ENCODE measurements at regions not wholly inside any gene's neighbourhood (a gene's known extent, or its start where the extent isn't known, plus 50 kb on each side); places are given as distances from the start of the nearest gene placed in this dataset.

DNA sequence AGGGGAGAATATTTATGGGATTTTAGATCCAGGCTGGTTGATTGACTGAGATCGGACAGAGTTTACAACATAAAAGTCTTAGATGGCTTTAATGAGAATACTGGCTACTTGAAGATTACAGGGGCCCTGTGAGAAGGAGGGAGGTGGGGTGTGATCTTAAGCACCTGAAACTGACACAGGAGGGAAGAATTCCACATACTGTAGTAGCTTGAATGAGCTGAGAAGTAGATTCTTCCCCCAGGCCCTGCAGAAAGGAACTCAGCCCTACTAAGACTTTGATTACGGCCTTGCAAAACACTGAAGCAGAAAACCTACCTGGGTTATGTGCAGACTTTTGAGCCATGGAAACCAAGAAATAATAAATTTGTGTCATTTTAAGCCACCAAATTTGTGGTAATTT, 1062.9 kb upstream of the GYPC start:
- H3K27me3 ChIP-seq (ENCODE audit: control insufficient read depth in 1 of 2, insufficient read depth in 2 of 2, low read length in 2 of 2): no peaks in the 10 kb centered on the region
- peaks cover 0 to 3% of the 10 kb centered on the region in 2 donors for H3K9me3 ChIP-seq (ENCODE audit: control insufficient read depth in 1 of 2, low read length in 2 of 2)
- no peaks in the 10 kb centered on the region for H3K4me1 ChIP-seq (ENCODE audit: control insufficient read depth in 1 of 2, insufficient read depth in 2 of 2, low read length in 2 of 2)
- H3K27ac ChIP-seq (ENCODE audit: low read depth, low read length): no peak overlapping the region
- H3K9ac ChIP-seq (ENCODE audit: low read depth in 1 of 2, low read length in 2 of 2): no peak overlapping the region
- H3K36me3 ChIP-seq (ENCODE audit: control insufficient read depth in 1 of 2, insufficient read depth in 2 of 2, low read length in 2 of 2): no peaks in the 10 kb centered on the region
- no peak overlapping the region for H3K4me3 ChIP-seq (ENCODE audit: low read depth in 1 of 2, low read length in 2 of 2)

GRCh38 chr2:125596612-125597011, 1059.3 kb upstream of the GYPC start:
- H3K9me3 ChIP-seq (ENCODE audit: control insufficient read depth in 1 of 2, low read length in 2 of 2): no peaks in the 10 kb centered on the region
- no peaks in the 10 kb centered on the region for H3K27me3 ChIP-seq (ENCODE audit: control insufficient read depth in 1 of 2, insufficient read depth in 2 of 2, low read length in 2 of 2)
- no peaks in the 10 kb centered on the region for H3K36me3 ChIP-seq (ENCODE audit: control insufficient read depth in 1 of 2, insufficient read depth in 2 of 2, low read length in 2 of 2)
- no peak overlapping the region for H3K27ac ChIP-seq (ENCODE audit: low read depth, low read length)
- H3K9ac ChIP-seq (ENCODE audit: low read depth in 1 of 2, low read length in 2 of 2): no peak overlapping the region
- H3K4me1 ChIP-seq (ENCODE audit: control insufficient read depth in 1 of 2, insufficient read depth in 2 of 2, low read length in 2 of 2): no peaks in the 10 kb centered on the region
- no peak overlapping the region for H3K4me3 ChIP-seq (ENCODE audit: low read depth in 1 of 2, low read length in 2 of 2)

GRCh38 chr2:125615438-125615837, 1040.5 kb upstream of the GYPC start:
- H3K9ac ChIP-seq (ENCODE audit: low read depth in 1 of 2, low read length in 2 of 2): no peak overlapping the region
- no peaks in the 10 kb centered on the region for H3K36me3 ChIP-seq (ENCODE audit: control insufficient read depth in 1 of 2, insufficient read depth in 2 of 2, low read length in 2 of 2)
- H3K27me3 ChIP-seq (ENCODE audit: control insufficient read depth in 1 of 2, insufficient read depth in 2 of 2, low read length in 2 of 2): no peaks in the 10 kb centered on the region
- H3K4me3 ChIP-seq (ENCODE audit: low read depth in 1 of 2, low read length in 2 of 2): no peak overlapping the region
- H3K9me3 ChIP-seq (ENCODE audit: control insufficient read depth in 1 of 2, low read length in 2 of 2): no peaks in the 10 kb centered on the region
- no peaks in the 10 kb centered on the region for H3K4me1 ChIP-seq (ENCODE audit: control insufficient read depth in 1 of 2, insufficient read depth in 2 of 2, low read length in 2 of 2)
- H3K27ac ChIP-seq (ENCODE audit: low read depth, low read length): no peak overlapping the region

GRCh38 chr2:125630377-125630776, 1025.6 kb upstream of the GYPC start:
- Histone ChIP-seq H3K4me3 (ENCODE audit: low read depth in 1 of 2, low read length in 2 of 2) (no peak overlapping the region), H3K27me3 (ENCODE audit: control insufficient read depth in 1 of 2, insufficient read depth in 2 of 2, low read length in 2 of 2) (no peaks in the 10 kb centered on the region), H3K27ac (ENCODE audit: low read depth, low read length) (no peak overlapping the region), H3K9ac (ENCODE audit: low read depth in 1 of 2, low read length in 2 of 2) (no peak overlapping the region), H3K36me3 (ENCODE audit: control insufficient read depth in 1 of 2, insufficient read depth in 2 of 2, low read length in 2 of 2) (no peaks in the 10 kb centered on the region), H3K9me3 (ENCODE audit: control insufficient read depth in 1 of 2, low read length in 2 of 2) (no peaks in the 10 kb centered on the region), H3K4me1 (ENCODE audit: control insufficient read depth in 1 of 2, insufficient read depth in 2 of 2, low read length in 2 of 2) (no peaks in the 10 kb centered on the region)

GRCh38 chr2:125634662-125635061, 1021.3 kb upstream of the GYPC start:
- Histone ChIP-seq H3K27me3 (ENCODE audit: control insufficient read depth in 1 of 2, insufficient read depth in 2 of 2, low read length in 2 of 2) (no peaks in the 10 kb centered on the region), H3K4me1 (ENCODE audit: control insufficient read depth in 1 of 2, insufficient read depth in 2 of 2, low read length in 2 of 2) (no peaks in the 10 kb centered on the region), H3K36me3 (ENCODE audit: control insufficient read depth in 1 of 2, insufficient read depth in 2 of 2, low read length in 2 of 2) (no peaks in the 10 kb centered on the region), H3K9ac (ENCODE audit: low read depth in 1 of 2, low read length in 2 of 2) (no peak overlapping the region), H3K27ac (ENCODE audit: low read depth, low read length) (no peak overlapping the region), H3K9me3 (ENCODE audit: control insufficient read depth in 1 of 2, low read length in 2 of 2) (no peaks in the 10 kb centered on the region), H3K4me3 (ENCODE audit: low read depth in 1 of 2, low read length in 2 of 2) (no peak overlapping the region)

DNA sequence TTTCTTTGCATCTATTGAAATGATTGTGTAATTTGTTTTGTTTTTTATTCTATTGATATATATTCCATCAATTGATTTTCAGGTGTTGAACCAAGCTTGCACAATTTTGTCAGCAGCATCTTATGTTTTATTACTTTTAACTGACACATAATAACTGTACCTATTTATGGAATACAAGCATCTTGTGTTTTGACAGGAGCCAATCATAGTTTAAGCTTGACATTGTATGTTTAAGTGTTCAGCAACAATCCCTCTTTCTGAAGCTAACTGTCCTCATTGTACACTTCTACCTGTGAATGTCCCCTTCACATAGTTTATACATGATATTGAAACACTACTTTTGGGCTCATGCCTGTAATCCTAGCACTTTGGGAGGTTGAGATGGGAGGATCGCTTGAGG, 1017.6 kb upstream of the GYPC start:
- Histone ChIP-seq H3K9ac (ENCODE audit: low read depth in 1 of 2, low read length in 2 of 2) (no peak overlapping the region), H3K36me3 (ENCODE audit: control insufficient read depth in 1 of 2, insufficient read depth in 2 of 2, low read length in 2 of 2) (no peaks in the 10 kb centered on the region), H3K9me3 (ENCODE audit: control insufficient read depth in 1 of 2, low read length in 2 of 2) (no peaks in the 10 kb centered on the region), H3K4me3 (ENCODE audit: low read depth in 1 of 2, low read length in 2 of 2) (no peak overlapping the region), H3K27ac (ENCODE audit: low read depth, low read length) (no peak overlapping the region), H3K27me3 (ENCODE audit: control insufficient read depth in 1 of 2, insufficient read depth in 2 of 2, low read length in 2 of 2) (no peaks in the 10 kb centered on the region), H3K4me1 (ENCODE audit: control insufficient read depth in 1 of 2, insufficient read depth in 2 of 2, low read length in 2 of 2) (no peaks in the 10 kb centered on the region)

GRCh38 chr2:125642032-125642431, 1013.9 kb upstream of the GYPC start:
- Histone ChIP-seq H3K4me3 (ENCODE audit: low read depth in 1 of 2, low read length in 2 of 2) (no peak overlapping the region), H3K27me3 (ENCODE audit: control insufficient read depth in 1 of 2, insufficient read depth in 2 of 2, low read length in 2 of 2) (no peaks in the 10 kb centered on the region), H3K36me3 (ENCODE audit: control insufficient read depth in 1 of 2, insufficient read depth in 2 of 2, low read length in 2 of 2) (no peaks in the 10 kb centered on the region), H3K9me3 (ENCODE audit: control insufficient read depth in 1 of 2, low read length in 2 of 2) (no peaks in the 10 kb centered on the region), H3K9ac (ENCODE audit: low read depth in 1 of 2, low read length in 2 of 2) (no peak overlapping the region), H3K27ac (ENCODE audit: low read depth, low read length) (no peak overlapping the region), H3K4me1 (ENCODE audit: control insufficient read depth in 1 of 2, insufficient read depth in 2 of 2, low read length in 2 of 2) (no peaks in the 10 kb centered on the region)

DNA sequence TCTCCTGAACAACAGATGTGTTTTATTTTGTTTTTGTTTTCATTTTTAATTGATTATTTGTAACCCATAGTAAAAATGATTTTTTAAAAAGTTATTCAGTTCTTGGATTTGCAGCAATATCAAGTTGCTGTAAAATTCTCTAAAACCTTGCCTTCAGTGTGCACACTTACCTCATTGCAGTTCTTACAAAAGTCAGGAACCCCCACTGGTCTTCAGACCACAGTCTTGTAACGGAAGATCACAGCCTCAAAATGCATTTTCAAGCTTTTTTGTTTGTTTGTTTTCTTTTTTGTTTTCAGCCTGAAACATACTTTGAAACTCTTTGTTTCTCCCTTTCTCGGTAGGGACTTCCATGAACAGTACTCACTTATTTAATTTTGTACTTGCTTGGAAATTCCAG, 1012.8 kb upstream of the GYPC start:
- Histone ChIP-seq H3K9ac (ENCODE audit: low read depth in 1 of 2, low read length in 2 of 2) (no peak overlapping the region), H3K36me3 (ENCODE audit: control insufficient read depth in 1 of 2, insufficient read depth in 2 of 2, low read length in 2 of 2) (no peaks in the 10 kb centered on the region), H3K9me3 (ENCODE audit: control insufficient read depth in 1 of 2, low read length in 2 of 2) (no peaks in the 10 kb centered on the region), H3K27me3 (ENCODE audit: control insufficient read depth in 1 of 2, insufficient read depth in 2 of 2, low read length in 2 of 2) (no peaks in the 10 kb centered on the region), H3K27ac (ENCODE audit: low read depth, low read length) (no peak overlapping the region), H3K4me3 (ENCODE audit: low read depth in 1 of 2, low read length in 2 of 2) (no peak overlapping the region), H3K4me1 (ENCODE audit: control insufficient read depth in 1 of 2, insufficient read depth in 2 of 2, low read length in 2 of 2) (no peaks in the 10 kb centered on the region)

GRCh38 chr2:125643585-125643984, 1012.4 kb upstream of the GYPC start:
- Histone ChIP-seq H3K27me3 (ENCODE audit: control insufficient read depth in 1 of 2, insufficient read depth in 2 of 2, low read length in 2 of 2) (no peaks in the 10 kb centered on the region), H3K4me1 (ENCODE audit: control insufficient read depth in 1 of 2, insufficient read depth in 2 of 2, low read length in 2 of 2) (no peaks in the 10 kb centered on the region), H3K36me3 (ENCODE audit: control insufficient read depth in 1 of 2, insufficient read depth in 2 of 2, low read length in 2 of 2) (no peaks in the 10 kb centered on the region), H3K4me3 (ENCODE audit: low read depth in 1 of 2, low read length in 2 of 2) (no peak overlapping the region), H3K27ac (ENCODE audit: low read depth, low read length) (no peak overlapping the region), H3K9ac (ENCODE audit: low read depth in 1 of 2, low read length in 2 of 2) (no peak overlapping the region), H3K9me3 (ENCODE audit: control insufficient read depth in 1 of 2, low read length in 2 of 2) (no peaks in the 10 kb centered on the region)

GRCh38 chr2:125644257-125644656, 1011.7 kb upstream of the GYPC start:
- H3K4me3 ChIP-seq (ENCODE audit: low read depth in 1 of 2, low read length in 2 of 2): no peak overlapping the region
- H3K27ac ChIP-seq (ENCODE audit: low read depth, low read length): no peak overlapping the region
- H3K4me1 ChIP-seq (ENCODE audit: control insufficient read depth in 1 of 2, insufficient read depth in 2 of 2, low read length in 2 of 2): no peaks in the 10 kb centered on the region
- H3K9ac ChIP-seq (ENCODE audit: low read depth in 1 of 2, low read length in 2 of 2): no peak overlapping the region
- no peaks in the 10 kb centered on the region for H3K9me3 ChIP-seq (ENCODE audit: control insufficient read depth in 1 of 2, low read length in 2 of 2)
- no peaks in the 10 kb centered on the region for H3K36me3 ChIP-seq (ENCODE audit: control insufficient read depth in 1 of 2, insufficient read depth in 2 of 2, low read length in 2 of 2)
- no peaks in the 10 kb centered on the region for H3K27me3 ChIP-seq (ENCODE audit: control insufficient read depth in 1 of 2, insufficient read depth in 2 of 2, low read length in 2 of 2)

- Histone ChIP-seq H3K9ac (ENCODE audit: low read depth in 1 of 2, low read length in 2 of 2) (no peak overlapping the region), H3K27me3 (ENCODE audit: control insufficient read depth in 1 of 2, insufficient read depth in 2 of 2, low read length in 2 of 2) (no peaks in the 10 kb centered on the region), H3K4me3 (ENCODE audit: low read depth in 1 of 2, low read length in 2 of 2) (no peak overlapping the region), H3K27ac (ENCODE audit: low read depth, low read length) (no peak overlapping the region), H3K4me1 (ENCODE audit: control insufficient read depth in 1 of 2, insufficient read depth in 2 of 2, low read length in 2 of 2) (no peaks in the 10 kb centered on the region), H3K36me3 (ENCODE audit: control insufficient read depth in 1 of 2, insufficient read depth in 2 of 2, low read length in 2 of 2) (no peaks in the 10 kb centered on the region), H3K9me3 (ENCODE audit: control insufficient read depth in 1 of 2, low read length in 2 of 2) (no peaks in the 10 kb centered on the region)
These were observed 1003.7 kb upstream of the GYPC start for GRCh38 chr2:125652280-125652679.
